ENCODE measurements at regions not wholly inside any gene's neighbourhood (a gene's known extent, or its start where the extent isn't known, plus 50 kb on each side); places are given as distances from the start of the nearest gene placed in this dataset.
"Not testable (repeated sequence)": the region's sequence is repeated elsewhere in the genome, so short reads cannot be mapped to it uniquely, and the experiment has no call there.

GRCh38 chr7:155234950-155235789, 62.5 kb upstream of the INSIG1 start:
- H3K4me1 ChIP-seq: peaks cover 0 to 19% (median 0%) of the 10 kb centered on the region in 4 donors
- no peaks in the 10 kb centered on the region for H3K27me3 ChIP-seq
- H3K27ac ChIP-seq: peak overlapping the region in 3 of 4 donors; percentile 57 to 85 (median 63)
- TF ChIP-seq POLR2A (IDR thresholded peaks at IDR 0.05): no peak
- TF ChIP-seq CTCF (IDR thresholded peaks at IDR 0.05): peak in 1 of 6 experiments; percentile 6
- peak in 2 of 3 donors; percentile 72 to 84 for DNase-seq
- peak overlapping the region in 1 of 4 donors; percentile 34 for H3K4me3 ChIP-seq
- no peaks in the 10 kb centered on the region for H3K9me3 ChIP-seq
- H3K36me3 ChIP-seq: no peaks in the 10 kb centered on the region

GRCh38 chr7:155236386-155236785, 61.3 kb upstream of the INSIG1 start:
- H3K4me1 ChIP-seq: peaks cover 0 to 19% (median 0%) of the 10 kb centered on the region in 4 donors
- H3K9me3 ChIP-seq: no peaks in the 10 kb centered on the region
- H3K36me3 ChIP-seq: no peaks in the 10 kb centered on the region
- H3K27me3 ChIP-seq: no peaks in the 10 kb centered on the region
- DNase-seq: peak in 1 of 3 donors; percentile 38
- H3K4me3 ChIP-seq: no peak overlapping the region
- H3K27ac ChIP-seq: peak overlapping the region in 1 of 4 donors; percentile 85
- no peak for TF ChIP-seq POLR2A (IDR thresholded peaks at IDR 0.05)
- TF ChIP-seq CTCF (IDR thresholded peaks at IDR 0.05): no peak

GRCh38 chr7:155237297-155237696, 60.4 kb upstream of the INSIG1 start:
- no peak for TF ChIP-seq CTCF (IDR thresholded peaks at IDR 0.05)
- TF ChIP-seq POLR2A (IDR thresholded peaks at IDR 0.05): no peak
- Histone ChIP-seq H3K27me3 (no peaks in the 10 kb centered on the region), H3K4me3 (no peak overlapping the region), H3K27ac (no peak overlapping the region), H3K36me3 (no peaks in the 10 kb centered on the region), H3K9me3 (no peaks in the 10 kb centered on the region), H3K4me1 (peaks cover 0 to 19% (median 0%) of the 10 kb centered on the region in 4 donors)
- DNase-seq: peak in 1 of 3 donors; percentile 26

- peak in 1 of 3 donors; percentile 15 for DNase-seq
- Histone ChIP-seq H3K4me3 (no peak overlapping the region), H3K27me3 (no peaks in the 10 kb centered on the region), H3K4me1 (peaks cover 0 to 19% (median 0%) of the 10 kb centered on the region in 4 donors), H3K9me3 (peaks cover 0 to 2% (median 0%) of the 10 kb centered on the region in 4 donors), H3K27ac (no peak overlapping the region), H3K36me3 (no peaks in the 10 kb centered on the region)
- TF ChIP-seq POLR2A (IDR thresholded peaks at IDR 0.05) (no peak), CTCF (IDR thresholded peaks at IDR 0.05) (no peak)
Measured at GRCh38 chr7:155237730-155238129, 59.9 kb upstream of the INSIG1 start.

GRCh38 chr7:155239431-155240087, 58.1 kb upstream of the INSIG1 start:
- DNase-seq: peak in 1 of 3 donors; percentile 14
- H3K27ac ChIP-seq, H3K4me3 ChIP-seq, H3K9me3 ChIP-seq, H3K4me1 ChIP-seq, H3K27me3 ChIP-seq, H3K36me3 ChIP-seq: not testable (repeated sequence)

GRCh38 chr7:155244675-155245074, 53.0 kb upstream of the INSIG1 start:
- Histone ChIP-seq H3K4me3 (no peak overlapping the region), H3K27ac (no peak overlapping the region), H3K9me3 (peaks cover 0 to 9% (median 0%) of the 10 kb centered on the region in 4 donors), H3K4me1 (no peaks in the 10 kb centered on the region), H3K36me3 (no peaks in the 10 kb centered on the region), H3K27me3 (no peaks in the 10 kb centered on the region)
- peak in 1 of 3 donors; percentile 22 for DNase-seq
- TF ChIP-seq CTCF (IDR thresholded peaks at IDR 0.05): no peak
- TF ChIP-seq POLR2A (IDR thresholded peaks at IDR 0.05): no peak

Data from Peyer's patch (tissue), 4 donors.